ENCODE measurements at regions not wholly inside any gene's neighbourhood (a gene's known extent, or its start where the extent isn't known, plus 50 kb on each side); places are given as distances from the start of the nearest gene placed in this dataset.

GRCh38 chr7:21367081-21367480, 60.8 kb upstream of the SP4 start (continued):
- TF ChIP-seq EZH2phosphoT487 (IDR thresholded peaks at IDR 0.05; ENCODE audit: borderline replicate concordance) (no peak), TCF7L2 (IDR thresholded peaks at IDR 0.05; ENCODE audit: borderline replicate concordance, extremely low read depth, insufficient read depth, insufficient read length) (no peak), RAD21 (IDR thresholded peaks at IDR 0.05; ENCODE audit: low read depth) (no peak)

GRCh38 chr7:21367537-21367936, 60.3 kb upstream of the SP4 start:
- no peak for TF ChIP-seq TCF7L2 (IDR thresholded peaks at IDR 0.05; ENCODE audit: borderline replicate concordance, extremely low read depth, insufficient read depth, insufficient read length)
- no peak for TF ChIP-seq RAD21 (IDR thresholded peaks at IDR 0.05; ENCODE audit: low read depth)
- no peak for TF ChIP-seq FOSL1 (IDR thresholded peaks at IDR 0.05; ENCODE audit: low read depth)
- no peak for TF ChIP-seq CTCF (IDR thresholded peaks at IDR 0.05 in 2 of 3, conservative IDR thresholded peaks at IDR 0.05 in 1 of 3; ENCODE audit: borderline replicate concordance in 1 of 3, insufficient read depth in 1 of 3, low read depth in 2 of 3, low read length in 2 of 3)
- TF ChIP-seq REST (IDR thresholded peaks at IDR 0.05; ENCODE audit: low read depth), result no peak
- H3K9me2 ChIP-seq (ENCODE audit: insufficient read depth), result no peaks in the 10 kb centered on the region
- H3K36me3 ChIP-seq (ENCODE audit: control insufficient read depth in 1 of 2, insufficient read depth in 2 of 2, low read length in 2 of 2), result no peaks in the 10 kb centered on the region
- H3K27ac ChIP-seq (ENCODE audit: low read depth, low read length), result no peak overlapping the region
- ATAC-seq, result no peak
- H3K9ac ChIP-seq (ENCODE audit: low read length), result no peak overlapping the region
- CTCF ChIA-PET, result no interaction called here
- H3K27me3 ChIP-seq (ENCODE audit: insufficient read depth, low read length), result no peaks in the 10 kb centered on the region
- H2AFZ ChIP-seq (ENCODE audit: low read depth, low read length, poor library complexity, severe bottlenecking), result no peak overlapping the region
- H3K9me3 ChIP-seq (ENCODE audit: control insufficient read depth in 1 of 2, insufficient read depth in 1 of 2, low read depth in 1 of 2, low read length in 2 of 2), result no peaks in the 10 kb centered on the region
- RAD21 ChIA-PET (ENCODE audit: low non-redundant PET in 1 of 2, low total read pairs in 2 of 2, uncharacterized antibody in 2 of 2, unreplicated experiment in 2 of 2), result no interaction called here
- no TSS peak for BruUV-seq (replicated peaks)
- no peak overlapping the region for H3K4me3 ChIP-seq (replicated peaks in 1 of 2; ENCODE audit: low read depth in 1 of 2, low read length in 2 of 2)
- no peak overlapping the region for H3K4me2 ChIP-seq (ENCODE audit: low read length)
- H3K79me2 ChIP-seq (ENCODE audit: insufficient read depth, low read length), result no peaks in the 10 kb centered on the region
- H3K4me1 ChIP-seq (ENCODE audit: control insufficient read depth in 1 of 2, insufficient read depth in 2 of 2, low read length in 2 of 2), result peaks cover 10% of the 10 kb centered on the region in 2 experiments; a peak in 3 of 4 replicates
- intact Hi-C loops (cut with micrococcal nuclease), result no loop called here
- no peak for DNase-seq (ENCODE audit: low read depth, low spot score)
- no peaks in the 10 kb centered on the region for H4K20me1 ChIP-seq (ENCODE audit: insufficient read depth)
- POLR2A ChIA-PET, result no interaction called here

Data from HCT116 (cell line).